ENCODE measurements at regions not wholly inside any gene's neighbourhood (a gene's known extent, or its start where the extent isn't known, plus 50 kb on each side); places are given as distances from the start of the nearest gene placed in this dataset.

DNA sequence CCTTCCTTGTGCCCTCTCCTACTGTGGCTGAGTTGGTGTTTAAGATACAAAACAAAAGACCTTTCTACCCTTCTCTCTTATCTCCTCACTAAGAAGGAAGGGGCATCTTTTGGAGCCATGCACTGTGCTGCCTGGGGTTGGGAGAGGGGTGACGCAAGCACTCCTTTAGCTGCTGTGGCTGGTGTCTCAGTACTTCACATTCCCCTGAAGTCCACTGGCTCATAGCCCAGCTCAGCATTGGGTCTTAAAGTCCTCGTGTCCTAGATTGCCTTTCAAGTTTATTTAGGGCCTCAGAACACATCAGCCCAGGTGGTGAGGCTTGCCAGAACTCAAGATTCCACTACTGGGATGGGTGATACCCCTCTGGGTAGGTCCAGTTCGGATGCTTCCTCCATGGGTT lies 325.9 kb upstream of the CYLC2 start:
- H3F3A ChIP-seq (ENCODE audit: insufficient read depth, low read length), result no peaks in the 10 kb centered on the region
- H3K9me3 ChIP-seq (replicated peaks; ENCODE audit: insufficient read depth, low read length), result no peaks in the 10 kb centered on the region
- H3K9me2 ChIP-seq (replicated peaks; ENCODE audit: insufficient read depth, low read length), result no peaks in the 10 kb centered on the region
- H3K36me3 ChIP-seq (replicated peaks; ENCODE audit: insufficient read depth, low read length), result no peaks in the 10 kb centered on the region
- no peak overlapping the region for H3K27ac ChIP-seq (ENCODE audit: low read length)
- no peak for DNase-seq
- no peaks in the 10 kb centered on the region for H3K4me1 ChIP-seq (ENCODE audit: low read length)
- no peak overlapping the region for H3K4me3 ChIP-seq (ENCODE audit: low read length)
- no peak overlapping the region for H2AFZ ChIP-seq (ENCODE audit: low read length)
- H3K9ac ChIP-seq (ENCODE audit: low read length), result no peak overlapping the region
- no peaks in the 10 kb centered on the region for H4K20me1 ChIP-seq (ENCODE audit: insufficient read depth, low read length)
- no peak overlapping the region for H3K4me2 ChIP-seq (ENCODE audit: low read depth, low read length)
- TF ChIP-seq EZH2phosphoT487 (IDR thresholded peaks at IDR 0.05; ENCODE audit: low read length) (no peak), EZH2 (optimal IDR thresholded peaks at IDR 0.05; ENCODE audit: low read depth, low read length) (no peak), CTCF (IDR thresholded peaks at IDR 0.05; ENCODE audit: low read length) (no peak)
- no peaks in the 10 kb centered on the region for H3K27me3 ChIP-seq (replicated peaks; ENCODE audit: insufficient read depth, low read length)
- no peaks in the 10 kb centered on the region for H3K79me2 ChIP-seq (ENCODE audit: low read length)

- H3K9me2 ChIP-seq (replicated peaks; ENCODE audit: insufficient read depth, low read length), result no peaks in the 10 kb centered on the region
- H2AFZ ChIP-seq (ENCODE audit: low read length), result no peak overlapping the region
- no peak for DNase-seq
- TF ChIP-seq CTCF (IDR thresholded peaks at IDR 0.05; ENCODE audit: low read length) (no peak), EZH2phosphoT487 (IDR thresholded peaks at IDR 0.05; ENCODE audit: low read length) (no peak), EZH2 (optimal IDR thresholded peaks at IDR 0.05; ENCODE audit: low read depth, low read length) (no peak)
- H3K79me2 ChIP-seq (ENCODE audit: low read length), result no peaks in the 10 kb centered on the region
- no peaks in the 10 kb centered on the region for H3K9me3 ChIP-seq (replicated peaks; ENCODE audit: insufficient read depth, low read length)
- H3K4me3 ChIP-seq (ENCODE audit: low read length), result no peak overlapping the region
- H3K27me3 ChIP-seq (replicated peaks; ENCODE audit: insufficient read depth, low read length), result no peaks in the 10 kb centered on the region
- H3K27ac ChIP-seq (ENCODE audit: low read length), result no peak overlapping the region
- no peaks in the 10 kb centered on the region for H3K4me1 ChIP-seq (ENCODE audit: low read length)
- H3K4me2 ChIP-seq (ENCODE audit: low read depth, low read length), result no peak overlapping the region
- H3K9ac ChIP-seq (ENCODE audit: low read length), result no peak overlapping the region
- H4K20me1 ChIP-seq (ENCODE audit: insufficient read depth, low read length), result no peaks in the 10 kb centered on the region
- H3F3A ChIP-seq (ENCODE audit: insufficient read depth, low read length), result no peaks in the 10 kb centered on the region
- no peaks in the 10 kb centered on the region for H3K36me3 ChIP-seq (replicated peaks; ENCODE audit: insufficient read depth, low read length)
These were observed 342.7 kb upstream of the CYLC2 start for GRCh38 chr9:102652471-102652870.

DNA sequence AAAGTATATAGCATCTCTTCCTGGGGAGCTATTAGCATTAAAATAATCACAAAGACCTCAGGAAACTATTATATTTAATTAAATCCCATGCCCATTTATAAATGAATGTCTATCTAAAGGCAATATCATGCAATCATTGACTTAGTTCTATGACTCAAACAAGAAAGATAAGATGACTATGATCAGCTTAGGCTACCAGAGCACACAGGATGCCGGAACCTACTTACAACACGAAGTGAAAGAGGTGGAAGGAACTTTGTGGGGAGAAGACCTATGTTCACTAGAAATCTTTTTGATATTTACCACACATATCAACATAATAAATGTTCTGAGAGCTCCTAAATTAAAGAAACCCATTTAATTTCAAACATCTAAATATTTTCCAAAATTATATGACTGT lies 344.2 kb upstream of the CYLC2 start:
- Histone ChIP-seq H3K27me3 (replicated peaks; ENCODE audit: insufficient read depth, low read length) (no peaks in the 10 kb centered on the region), H2AFZ (ENCODE audit: low read length) (no peak overlapping the region), H3F3A (ENCODE audit: insufficient read depth, low read length) (no peaks in the 10 kb centered on the region), H3K27ac (ENCODE audit: low read length) (no peak overlapping the region), H3K79me2 (ENCODE audit: low read length) (no peaks in the 10 kb centered on the region), H4K20me1 (ENCODE audit: insufficient read depth, low read length) (no peaks in the 10 kb centered on the region), H3K9me3 (replicated peaks; ENCODE audit: insufficient read depth, low read length) (no peaks in the 10 kb centered on the region), H3K4me2 (ENCODE audit: low read depth, low read length) (no peak overlapping the region), H3K36me3 (replicated peaks; ENCODE audit: insufficient read depth, low read length) (no peaks in the 10 kb centered on the region), H3K4me3 (ENCODE audit: low read length) (no peak overlapping the region), H3K9ac (ENCODE audit: low read length) (no peak overlapping the region), H3K4me1 (ENCODE audit: low read length) (no peaks in the 10 kb centered on the region), H3K9me2 (replicated peaks; ENCODE audit: insufficient read depth, low read length) (no peaks in the 10 kb centered on the region)
- DNase-seq, result no peak
- TF ChIP-seq CTCF (IDR thresholded peaks at IDR 0.05; ENCODE audit: low read length), result no peak
- no peak for TF ChIP-seq EZH2phosphoT487 (IDR thresholded peaks at IDR 0.05; ENCODE audit: low read length)
- no peak for TF ChIP-seq EZH2 (optimal IDR thresholded peaks at IDR 0.05; ENCODE audit: low read depth, low read length)
